Prostate gland (tissue), 2 donors: ENCODE measurements at regions not wholly inside any gene's neighbourhood (a gene's known extent, or its start where the extent isn't known, plus 50 kb on each side); places are given as distances from the start of the nearest gene placed in this dataset.

Experiments used
- POLR2A ChIP-seq: fragments of 450-650 bp; IDR thresholded peaks from one replicate; pipeline ENCODE4 v1.6.1; 2016; ENCODE audit warnings: antibody characterized with exemption, mild to moderate bottlenecking
- POLR2AphosphoS5 ChIP-seq: sonication (generic); formaldehyde crosslinking; IDR thresholded peaks from one replicate; pipeline ENCODE4 v1.6.1; 2017; ENCODE audit warnings: antibody characterized with exemption
- TF ChIP-seq, protein P1 (sequence below), 4 experiments: fragments of 200-600 bp in 2 of 4; fragments of 450-650 bp in 2 of 4; sonication (generic) in 2 of 4; IDR thresholded peaks; 1 replicate in 3 of 4; 2 replicates in 1 of 4; pipeline ENCODE4 v1.5.1; 2016 to 2019; ENCODE audit warnings: antibody characterized with exemption in 4 of 4, mild to moderate bottlenecking in 2 of 4, moderate library complexity in 2 of 4

- TF ChIP-seq, protein P1, sequence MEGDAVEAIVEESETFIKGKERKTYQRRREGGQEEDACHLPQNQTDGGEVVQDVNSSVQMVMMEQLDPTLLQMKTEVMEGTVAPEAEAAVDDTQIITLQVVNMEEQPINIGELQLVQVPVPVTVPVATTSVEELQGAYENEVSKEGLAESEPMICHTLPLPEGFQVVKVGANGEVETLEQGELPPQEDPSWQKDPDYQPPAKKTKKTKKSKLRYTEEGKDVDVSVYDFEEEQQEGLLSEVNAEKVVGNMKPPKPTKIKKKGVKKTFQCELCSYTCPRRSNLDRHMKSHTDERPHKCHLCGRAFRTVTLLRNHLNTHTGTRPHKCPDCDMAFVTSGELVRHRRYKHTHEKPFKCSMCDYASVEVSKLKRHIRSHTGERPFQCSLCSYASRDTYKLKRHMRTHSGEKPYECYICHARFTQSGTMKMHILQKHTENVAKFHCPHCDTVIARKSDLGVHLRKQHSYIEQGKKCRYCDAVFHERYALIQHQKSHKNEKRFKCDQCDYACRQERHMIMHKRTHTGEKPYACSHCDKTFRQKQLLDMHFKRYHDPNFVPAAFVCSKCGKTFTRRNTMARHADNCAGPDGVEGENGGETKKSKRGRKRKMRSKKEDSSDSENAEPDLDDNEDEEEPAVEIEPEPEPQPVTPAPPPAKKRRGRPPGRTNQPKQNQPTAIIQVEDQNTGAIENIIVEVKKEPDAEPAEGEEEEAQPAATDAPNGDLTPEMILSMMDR (IDR thresholded peaks at IDR 0.05): no peak
- TF ChIP-seq POLR2A (no peak), POLR2AphosphoS5 (no peak)
These were observed 84.8 kb upstream of the KLHL25 start for GRCh38 chr15:85879334-85880163.
